Sciatic nerve (tissue), 2 donors: ENCODE measurements at regions not wholly inside any gene's neighbourhood (a gene's known extent, or its start where the extent isn't known, plus 50 kb on each side); places are given as distances from the start of the nearest gene placed in this dataset.
A peak's percentile ranks its signal among the peaks of the same experiment; 100 is the strongest.
"Not testable (repeated sequence)": the region's sequence is repeated elsewhere in the genome, so short reads cannot be mapped to it uniquely, and the experiment has no call there.

Experiments
- ATAC-seq: fragments of 200-7000 bp; cut with Tn5 transposase; one replicate; pipeline ENCODE4 v1.9.1; 2020; ENCODE audit warnings: mild to moderate bottlenecking, moderate library complexity
- DNase-seq: peaks from one replicate; pipeline ENCODE4 v3.0.0-alpha.2; 2020; ENCODE audit warnings: low spot score
- intact Hi-C: fragments of 100-400 bp; cut with DNase I; formaldehyde crosslinking; loops from one replicate; pipeline ENCODE4 v1.14.2; 2022
- donor health status: DM: no; HTN: no; CAD: no.
- donor health status: DM: no; HTN: no; CAD: no.

- no peak for DNase-seq
- intact Hi-C loops: no loop called here
- ATAC-seq: no peak
Observed at GRCh38 chr5:12985142-12985541, 959.3 kb downstream of the DNAH5 start.

- no peak for ATAC-seq
- intact Hi-C loops: no loop called here
Observed at GRCh38 chr5:12974856-12975255, 969.6 kb downstream of the DNAH5 start.

GRCh38 chr5:12965804-12966203 lies 978.7 kb downstream of the DNAH5 start:
- DNase-seq (no peak), ATAC-seq (no peak)
- intact Hi-C loops: no loop called here

More at GRCh38 chr5:12974856-12975255, 969.6 kb downstream of the DNAH5 start:
- no peak for DNase-seq

- intact Hi-C loops: no loop called here
- DNase-seq (no peak), ATAC-seq (no peak)
Observed at GRCh38 chr5:12959713-12960112, 984.8 kb downstream of the DNAH5 start.

- intact Hi-C loops: no loop called here
- DNase-seq (no peak), ATAC-seq (no peak)
Observed at GRCh38 chr5:12952409-12952808, 992.1 kb downstream of the DNAH5 start.

- intact Hi-C loops: no loop called here
- no peak for DNase-seq
- no peak for ATAC-seq
Observed at GRCh38 chr5:12951846-12952245, 992.6 kb downstream of the DNAH5 start.

GRCh38 chr5:12947379-12947778 lies 997.1 kb downstream of the DNAH5 start:
- intact Hi-C loops: no loop called here
- ATAC-seq: peak; percentile 73

GRCh38 chr5:12945477-12945876 lies 999.0 kb downstream of the DNAH5 start:
- ATAC-seq, DNase-seq, intact Hi-C loops: not testable (repeated sequence)

More at GRCh38 chr5:12947379-12947778, 997.1 kb downstream of the DNAH5 start:
- no peak for DNase-seq

GRCh38 chr5:12936221-12936620 lies 1008.3 kb downstream of the DNAH5 start:
- DNase-seq: no peak
- intact Hi-C loops: no loop called here
- no peak for ATAC-seq

GRCh38 chr5:12934722-12935121 lies 1009.8 kb downstream of the DNAH5 start:
- intact Hi-C loops: no loop called here
- DNase-seq (no peak), ATAC-seq (no peak)

- ATAC-seq (no peak), DNase-seq (no peak)
- intact Hi-C loops: no loop called here
Observed at GRCh38 chr5:12920527-12920926, 1016.3 kb upstream of the CTNND2 start.

GRCh38 chr5:12911156-12911555 lies 1006.9 kb upstream of the CTNND2 start:
- no peak for DNase-seq
- intact Hi-C loops: no loop called here
- no peak for ATAC-seq

GRCh38 chr5:12910641-12911040 lies 1006.4 kb upstream of the CTNND2 start:
- no peak for DNase-seq
- no peak for ATAC-seq
- intact Hi-C loops: no loop called here

- DNase-seq (no peak), ATAC-seq (no peak)
- intact Hi-C loops: no loop called here
Observed at GRCh38 chr5:12902611-12903010, 998.4 kb upstream of the CTNND2 start.

- ATAC-seq (no peak), DNase-seq (no peak)
- intact Hi-C loops: no loop called here
Observed at GRCh38 chr5:12901696-12902095, 997.5 kb upstream of the CTNND2 start.

GRCh38 chr5:12896086-12896485 lies 991.8 kb upstream of the CTNND2 start:
- DNase-seq (no peak), ATAC-seq (no peak)
- intact Hi-C loops: no loop called here

- DNase-seq (no peak), ATAC-seq (no peak)
- intact Hi-C loops: no loop called here
Observed at GRCh38 chr5:12885018-12885417, 980.8 kb upstream of the CTNND2 start.

GRCh38 chr5:12883395-12883794 lies 979.1 kb upstream of the CTNND2 start:
- intact Hi-C loops: no loop called here
- no peak for ATAC-seq

GRCh38 chr5:12876541-12877298 lies 972.5 kb upstream of the CTNND2 start:
- DNase-seq: no peak
- intact Hi-C loops: no loop called here
- no peak for ATAC-seq

More at GRCh38 chr5:12883395-12883794, 979.1 kb upstream of the CTNND2 start:
- no peak for DNase-seq

- ATAC-seq (no peak), DNase-seq (no peak)
- intact Hi-C loops: no loop called here
Observed at GRCh38 chr5:12870872-12871539, 966.8 kb upstream of the CTNND2 start.

GRCh38 chr5:12865529-12865928 lies 961.3 kb upstream of the CTNND2 start:
- no peak for DNase-seq
- no peak for ATAC-seq
- intact Hi-C loops: no loop called here
